Skeletal muscle tissue (tissue), 3 donors: ENCODE measurements at regions not wholly inside any gene's neighbourhood (a gene's known extent, or its start where the extent isn't known, plus 50 kb on each side); places are given as distances from the start of the nearest gene placed in this dataset.

Experiments used
- H3K27ac ChIP-seq: one replicate; pipeline ENCODE4 v1.7.0; 2013; ENCODE audit warnings: mild to moderate bottlenecking, low read depth, low read length, inconsistent platforms
- H3K27me3 ChIP-seq, 3 donors: one replicate each; pipeline ENCODE4 v1.7.0; 2013; ENCODE audit warnings: low read length in 3 of 3; ENCODE audit not compliant: control insufficient read depth in 3 of 3, insufficient read depth in 3 of 3
- H3K36me3 ChIP-seq, 3 donors: one replicate each; pipeline ENCODE4 v1.7.0; 2013; ENCODE audit warnings: low read length in 3 of 3; ENCODE audit not compliant: control insufficient read depth in 3 of 3, insufficient read depth in 3 of 3
- H3K4me1 ChIP-seq, 3 donors: one replicate each; pipeline ENCODE4 v1.7.0; 2013; ENCODE audit warnings: low read length in 3 of 3, mild to moderate bottlenecking in 3 of 3; ENCODE audit not compliant: control insufficient read depth in 3 of 3, insufficient read depth in 3 of 3
- H3K4me3 ChIP-seq, 3 donors: one replicate each; pipeline ENCODE4 v1.7.0; 2013; ENCODE audit warnings: low read length in 3 of 3
- H3K9ac ChIP-seq, 3 donors: one replicate each; pipeline ENCODE4 v1.7.0; 2013; ENCODE audit warnings: low read length in 3 of 3, mild to moderate bottlenecking in 3 of 3, moderate library complexity in 2 of 3, low read depth in 1 of 3
- H3K9me3 ChIP-seq, 3 donors: one replicate each; pipeline ENCODE4 v1.7.0; 2013; ENCODE audit warnings: low read length in 3 of 3; ENCODE audit not compliant: control insufficient read depth in 3 of 3
- donor health status: Osteomylitis.

DNA sequence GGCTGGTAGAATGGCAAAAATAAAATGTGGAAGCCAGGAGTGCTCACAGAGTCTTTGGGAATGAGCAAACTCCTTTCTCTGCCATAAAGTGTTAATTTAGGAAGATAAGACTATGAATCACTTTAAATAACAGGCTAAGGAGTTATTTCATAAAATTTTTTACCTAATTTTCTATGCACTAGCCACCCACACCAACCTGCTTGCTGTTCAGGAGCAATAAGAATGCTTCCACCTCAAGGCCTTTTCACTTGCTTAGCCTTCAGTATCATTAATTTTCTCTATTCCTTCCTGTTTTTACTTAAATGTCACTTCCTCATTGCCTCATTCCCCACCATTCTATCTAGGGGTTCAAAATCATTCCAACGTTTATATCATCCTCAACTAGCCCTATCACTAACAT is 326.8 kb downstream of the CCER1 start:
- no peak overlapping the region for H3K4me3 ChIP-seq
- H3K9me3 ChIP-seq = no peaks in the 10 kb centered on the region
- no peaks in the 10 kb centered on the region for H3K36me3 ChIP-seq
- no peaks in the 10 kb centered on the region for H3K4me1 ChIP-seq
- no peak overlapping the region for H3K9ac ChIP-seq
- no peak overlapping the region for H3K27ac ChIP-seq
- H3K27me3 ChIP-seq = no peaks in the 10 kb centered on the region

DNA sequence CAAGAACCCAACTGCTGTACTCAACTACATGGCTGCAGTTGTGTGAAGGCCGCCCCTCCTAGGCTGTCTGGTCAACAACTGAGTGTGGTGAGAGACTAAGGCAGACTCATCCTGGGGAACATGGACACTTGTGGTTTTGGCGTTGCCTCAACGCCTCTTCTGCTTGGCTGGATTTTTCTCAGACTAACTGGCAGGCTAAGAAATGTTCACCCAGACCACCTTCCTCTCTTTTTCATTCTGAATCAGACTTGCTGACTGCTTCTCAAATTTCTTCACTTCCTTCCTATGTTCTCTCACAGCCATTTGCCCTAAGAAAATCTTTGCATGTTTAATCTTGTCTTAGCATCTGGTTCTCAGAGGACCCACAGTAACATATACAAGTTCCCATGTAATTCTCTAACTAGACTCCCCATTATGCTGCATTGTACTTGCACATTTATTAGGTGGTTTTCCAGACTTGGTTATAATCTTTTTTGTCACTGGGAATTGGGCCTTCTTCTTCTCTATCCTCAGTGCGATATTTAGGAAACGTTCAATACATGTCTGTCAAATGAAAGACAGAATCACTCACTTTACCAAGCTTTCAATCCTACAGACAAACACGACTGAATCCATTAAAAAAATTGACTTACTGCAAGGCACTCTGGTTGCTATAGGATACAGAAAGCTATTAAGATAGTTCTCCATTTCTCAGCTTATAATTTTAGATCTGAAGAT is 327.6 kb downstream of the CCER1 start:
- no peak overlapping the region for H3K27ac ChIP-seq
- H3K36me3 ChIP-seq = no peaks in the 10 kb centered on the region
- no peaks in the 10 kb centered on the region for H3K27me3 ChIP-seq
- no peaks in the 10 kb centered on the region for H3K4me1 ChIP-seq
- H3K4me3 ChIP-seq = no peak overlapping the region
- no peak overlapping the region for H3K9ac ChIP-seq
- H3K9me3 ChIP-seq = no peaks in the 10 kb centered on the region

DNA sequence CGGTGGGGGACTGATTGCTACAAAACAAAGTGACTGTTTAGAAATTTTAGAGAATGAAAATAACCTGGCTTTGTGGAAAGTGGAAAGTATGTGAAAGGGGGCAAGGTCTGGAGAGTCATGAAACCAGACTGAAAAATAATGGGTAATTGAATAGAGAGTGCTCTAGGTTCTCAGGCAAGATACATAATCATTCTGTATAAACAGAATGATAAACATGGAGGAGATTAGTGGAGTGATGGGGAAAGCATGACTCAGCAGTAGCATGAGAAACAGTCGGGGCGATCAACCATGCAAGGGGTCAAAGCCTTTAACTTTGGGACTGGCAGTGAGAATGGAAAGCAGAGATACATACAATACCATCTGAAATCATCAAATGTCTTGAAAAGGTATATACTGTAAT is 332.5 kb downstream of the CCER1 start:
- H3K27me3 ChIP-seq = no peaks in the 10 kb centered on the region

DNA sequence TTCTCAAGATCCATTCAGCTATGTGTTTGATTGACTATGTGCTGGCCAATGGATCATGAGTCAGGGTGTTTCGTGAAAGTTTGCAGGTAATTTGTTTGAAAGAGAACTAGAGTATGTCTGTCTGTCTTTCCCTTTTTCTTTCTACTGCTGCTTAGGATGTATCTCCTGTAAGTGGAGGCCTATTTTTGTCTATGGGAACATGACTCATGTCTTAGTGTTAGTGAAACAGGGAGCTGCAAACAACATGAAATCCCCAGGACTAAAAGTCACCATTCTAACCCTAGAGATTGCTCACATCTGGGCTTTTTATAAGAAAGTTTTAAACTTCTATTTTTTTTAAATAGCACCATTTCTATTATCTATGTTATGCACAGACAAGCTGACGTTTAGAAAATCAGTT is 333.0 kb downstream of the CCER1 start:
- H3K9me3 ChIP-seq = no peaks in the 10 kb centered on the region
- no peak overlapping the region for H3K27ac ChIP-seq
- H3K4me1 ChIP-seq = no peaks in the 10 kb centered on the region
- H3K36me3 ChIP-seq = no peaks in the 10 kb centered on the region
- H3K4me3 ChIP-seq = no peak overlapping the region
- H3K27me3 ChIP-seq = no peaks in the 10 kb centered on the region
- no peak overlapping the region for H3K9ac ChIP-seq

More for the DNA sequence above, 332.5 kb downstream of the CCER1 start:
- Histone ChIP-seq H3K4me3 (no peak overlapping the region), H3K9me3 (no peaks in the 10 kb centered on the region), H3K36me3 (no peaks in the 10 kb centered on the region), H3K27ac (no peak overlapping the region), H3K4me1 (no peaks in the 10 kb centered on the region), H3K9ac (no peak overlapping the region)

DNA sequence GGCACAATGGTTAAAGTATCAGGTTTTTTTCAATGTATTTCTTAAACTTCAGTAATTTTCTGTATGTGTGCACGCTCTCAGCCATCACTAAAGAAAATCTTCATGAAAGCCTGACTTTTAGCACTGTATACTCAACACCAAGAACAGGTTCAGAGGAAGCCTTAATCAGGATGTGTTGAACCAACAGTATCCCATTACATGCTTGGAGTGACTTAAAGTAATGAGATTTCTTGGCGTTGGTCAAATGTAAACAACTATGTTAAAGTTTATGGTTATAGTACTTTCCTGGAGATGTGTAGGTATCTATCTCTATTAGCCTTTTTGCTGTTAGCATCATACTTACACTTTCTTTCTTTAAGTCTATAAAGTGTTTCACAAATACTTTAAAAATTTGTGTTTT is 335.0 kb downstream of the CCER1 start:
- H3K9me3 ChIP-seq = no peaks in the 10 kb centered on the region
- no peak overlapping the region for H3K9ac ChIP-seq
- no peaks in the 10 kb centered on the region for H3K36me3 ChIP-seq
- no peaks in the 10 kb centered on the region for H3K4me1 ChIP-seq
- H3K27me3 ChIP-seq = no peaks in the 10 kb centered on the region
- no peak overlapping the region for H3K4me3 ChIP-seq
- no peak overlapping the region for H3K27ac ChIP-seq

DNA sequence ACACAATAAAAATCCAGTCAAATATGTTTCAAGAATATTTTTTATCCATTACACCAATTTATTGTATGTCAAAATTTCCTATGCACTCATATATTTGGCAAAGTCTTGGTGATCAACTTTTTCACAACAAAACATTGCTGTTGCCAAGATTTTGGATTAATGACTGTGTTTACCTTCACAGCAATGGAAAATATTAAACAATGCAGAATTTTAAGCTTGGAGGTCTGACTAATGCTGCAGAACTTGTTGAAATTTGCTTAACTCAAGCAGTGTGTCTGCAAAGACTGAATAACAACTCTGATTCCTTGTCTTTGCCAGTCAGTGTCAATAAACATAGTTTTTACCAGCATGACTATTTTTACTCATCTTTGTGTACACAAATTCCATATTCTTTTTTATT is 336.4 kb downstream of the CCER1 start:
- no peaks in the 10 kb centered on the region for H3K4me1 ChIP-seq
- no peak overlapping the region for H3K9ac ChIP-seq
- H3K36me3 ChIP-seq = no peaks in the 10 kb centered on the region
- H3K27ac ChIP-seq = no peak overlapping the region
- no peaks in the 10 kb centered on the region for H3K27me3 ChIP-seq
- no peaks in the 10 kb centered on the region for H3K9me3 ChIP-seq
- H3K4me3 ChIP-seq = no peak overlapping the region

DNA sequence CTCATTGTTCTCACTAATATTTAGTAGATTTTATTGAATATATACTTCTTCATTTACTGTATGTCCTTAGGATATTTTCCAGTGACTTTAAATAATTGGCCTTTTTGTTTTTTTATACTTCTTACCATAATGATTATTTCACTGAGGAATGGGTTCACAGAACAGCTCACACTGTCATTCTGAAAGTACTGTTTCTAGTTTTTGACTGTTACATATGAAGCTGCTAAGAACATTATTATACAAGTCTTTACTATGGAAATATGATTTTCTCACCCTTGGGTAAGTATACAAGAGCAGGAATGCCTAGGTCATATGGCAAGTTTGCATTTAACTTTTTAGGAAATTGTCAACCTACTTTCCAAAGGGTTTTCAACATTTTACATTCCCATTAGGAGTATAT is 343.1 kb downstream of the CCER1 start:
- no peaks in the 10 kb centered on the region for H3K4me1 ChIP-seq
- no peaks in the 10 kb centered on the region for H3K27me3 ChIP-seq
- no peaks in the 10 kb centered on the region for H3K9me3 ChIP-seq
- no peak overlapping the region for H3K4me3 ChIP-seq
- H3K36me3 ChIP-seq = no peaks in the 10 kb centered on the region
- H3K27ac ChIP-seq = no peak overlapping the region
- H3K9ac ChIP-seq = no peak overlapping the region

DNA sequence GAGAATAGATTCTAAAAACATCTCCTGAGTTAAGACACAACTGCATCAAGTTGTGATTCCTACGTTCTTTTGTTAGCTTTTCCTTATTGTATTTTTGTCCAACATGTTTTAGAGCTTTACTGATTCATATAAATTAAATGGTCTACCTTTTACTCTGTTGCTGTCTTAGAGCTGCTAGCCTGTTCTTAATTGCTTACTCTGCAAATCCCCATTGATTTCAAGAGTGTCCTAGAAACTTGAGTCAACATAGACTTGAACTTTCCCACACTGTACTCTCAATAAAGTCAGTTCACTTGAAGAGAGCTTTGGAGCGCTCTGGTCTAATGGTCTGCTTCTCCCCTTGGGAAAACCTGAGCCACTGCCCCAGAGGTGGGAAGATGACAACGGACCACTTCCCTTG is 343.9 kb downstream of the CCER1 start:
- Histone ChIP-seq H3K4me3 (no peak overlapping the region), H3K4me1 (no peaks in the 10 kb centered on the region), H3K27me3 (no peaks in the 10 kb centered on the region), H3K36me3 (no peaks in the 10 kb centered on the region), H3K9ac (no peak overlapping the region), H3K9me3 (no peaks in the 10 kb centered on the region), H3K27ac (no peak overlapping the region)

DNA sequence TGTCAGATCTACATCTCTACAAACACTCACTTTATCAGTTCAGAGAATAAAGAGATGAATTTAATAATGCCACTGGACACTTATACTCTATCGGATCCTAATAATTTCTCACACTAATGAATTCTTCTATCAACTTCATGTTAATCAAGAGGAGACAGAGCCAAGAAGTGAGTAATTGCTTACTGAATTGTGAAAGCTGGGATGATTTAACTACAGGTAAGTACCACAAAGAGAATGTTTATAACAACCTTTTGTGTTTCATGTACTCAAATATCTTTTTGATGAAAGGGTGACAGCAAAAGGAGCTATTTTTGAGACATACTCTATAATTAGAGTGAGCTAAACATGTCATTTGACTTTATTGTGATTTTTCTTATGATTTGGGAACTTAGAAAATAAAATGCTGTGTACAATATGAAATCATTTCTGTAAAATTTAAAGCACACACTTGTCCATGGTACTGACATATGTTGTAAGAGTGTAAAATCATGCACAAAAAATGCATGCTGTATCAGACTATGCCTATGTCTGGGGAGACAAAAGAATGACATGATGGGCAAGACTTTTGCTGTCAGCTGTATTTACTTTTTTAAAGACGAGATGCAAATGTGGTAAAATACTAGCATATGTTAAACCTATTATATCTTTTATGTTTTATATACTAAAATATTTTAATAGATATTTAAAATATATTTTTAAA is 361.2 kb downstream of the CCER1 start:
- Histone ChIP-seq H3K27me3 (no peaks in the 10 kb centered on the region), H3K4me3 (no peak overlapping the region), H3K9me3 (no peaks in the 10 kb centered on the region), H3K36me3 (no peaks in the 10 kb centered on the region), H3K4me1 (no peaks in the 10 kb centered on the region), H3K9ac (no peak overlapping the region), H3K27ac (no peak overlapping the region)

DNA sequence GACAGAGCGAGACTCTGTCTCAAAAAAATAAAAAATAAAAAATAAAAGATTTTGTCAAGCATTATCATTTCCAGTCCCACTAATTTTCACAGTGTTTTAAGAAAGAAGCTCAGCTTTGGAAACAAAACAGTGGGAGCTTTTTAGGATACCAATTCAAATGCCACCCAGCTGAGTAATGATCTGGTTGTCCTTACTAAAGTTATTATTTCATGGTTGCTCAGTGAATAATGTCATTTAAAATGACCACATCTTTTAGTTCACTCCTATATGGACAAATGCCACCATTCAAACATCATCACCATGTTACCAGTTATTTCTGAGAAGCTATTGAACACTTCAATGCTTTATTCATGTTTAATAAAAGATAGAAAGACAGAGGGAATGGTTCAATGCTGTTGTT is 365.0 kb downstream of the CCER1 start:
- Histone ChIP-seq H3K27ac (no peak overlapping the region), H3K4me3 (no peak overlapping the region), H3K27me3 (no peaks in the 10 kb centered on the region), H3K4me1 (no peaks in the 10 kb centered on the region), H3K9ac (no peak overlapping the region), H3K9me3 (no peaks in the 10 kb centered on the region), H3K36me3 (no peaks in the 10 kb centered on the region)
